Trophoblast cell (in vitro differentiated cells and primary cell): ENCODE measurements at regions not wholly inside any gene's neighbourhood (a gene's known extent, or its start where the extent isn't known, plus 50 kb on each side); places are given as distances from the start of the nearest gene placed in this dataset.

Experiments used
- DNase-seq, 2 donors: peaks; one replicate each; pipeline ENCODE4 v3.0.0-alpha.2; 2016
- H2AFZ ChIP-seq: 2 replicates; pipeline ENCODE4 v1.6.1; 2013; ENCODE audit warnings: low read length, moderate library complexity, mild to moderate bottlenecking; ENCODE audit not compliant: insufficient read depth, poor library complexity
- H2AK5ac ChIP-seq: 2 replicates; pipeline ENCODE4 v1.6.1; 2013; ENCODE audit warnings: mild to moderate bottlenecking, low read length
- H2BK120ac ChIP-seq: 2 replicates; pipeline ENCODE4 v1.6.1; 2013; ENCODE audit warnings: low read length, mild to moderate bottlenecking, moderate library complexity; ENCODE audit not compliant: insufficient read depth, poor library complexity
- H2BK12ac ChIP-seq: 2 replicates; pipeline ENCODE4 v1.6.1; 2013; ENCODE audit warnings: mild to moderate bottlenecking, low read length, moderate library complexity
- H2BK5ac ChIP-seq: 2 replicates; pipeline ENCODE4 v1.6.1; 2013; ENCODE audit warnings: low read length, low read depth, moderate library complexity, mild to moderate bottlenecking; ENCODE audit not compliant: poor library complexity
- H3K14ac ChIP-seq: 2 replicates; pipeline ENCODE4 v1.6.1; 2013; ENCODE audit warnings: mild to moderate bottlenecking, low read length
- H3K18ac ChIP-seq: 2 replicates; pipeline ENCODE4 v1.6.1; 2013; ENCODE audit warnings: mild to moderate bottlenecking, low read length
- H3K23ac ChIP-seq: 2 replicates; pipeline ENCODE4 v1.6.1; 2013; ENCODE audit warnings: low read length
- H3K27ac ChIP-seq: 2 replicates; pipeline ENCODE4 v1.5.1; 2013; ENCODE audit warnings: low read depth, mild to moderate bottlenecking, inconsistent platforms, low read length, moderate library complexity
- H3K27me3 ChIP-seq: 2 replicates; pipeline ENCODE4 v1.6.1; 2013; ENCODE audit warnings: inconsistent platforms, mild to moderate bottlenecking, low read length, moderate library complexity; ENCODE audit not compliant: insufficient read depth
- H3K36me3 ChIP-seq, 2 experiments: 1 replicate in 1 of 2; 2 replicates in 1 of 2; pipeline ENCODE4 v1.6.1; 2013; ENCODE audit warnings: low read length in 2 of 2, mild to moderate bottlenecking in 2 of 2, moderate library complexity in 1 of 2; ENCODE audit not compliant: insufficient read depth in 2 of 2, control insufficient read depth in 1 of 2
- H3K4ac ChIP-seq: 2 replicates; pipeline ENCODE4 v1.6.1; 2013; ENCODE audit warnings: low read depth, mild to moderate bottlenecking, low read length, moderate library complexity
- H3K4me1 ChIP-seq, 2 experiments: 1 replicate in 1 of 2; 2 replicates in 1 of 2; pipeline ENCODE4 v1.6.1; 2013; ENCODE audit warnings: low read length in 2 of 2, mild to moderate bottlenecking in 2 of 2, moderate library complexity in 1 of 2; ENCODE audit not compliant: insufficient read depth in 2 of 2, control insufficient read depth in 1 of 2
- H3K4me2 ChIP-seq: 2 replicates; pipeline ENCODE4 v1.6.1; 2013; ENCODE audit warnings: inconsistent platforms, mild to moderate bottlenecking, low read length, moderate library complexity
- H3K4me3 ChIP-seq: 2 replicates; pipeline ENCODE4 v1.5.1; 2013; ENCODE audit warnings: mild to moderate bottlenecking, low read depth, low read length, inconsistent platforms
- H3K79me1 ChIP-seq: one replicate; pipeline ENCODE4 v1.6.1; 2013; ENCODE audit warnings: low read length
- H3K79me2 ChIP-seq: 2 replicates; pipeline ENCODE4 v1.6.1; 2013; ENCODE audit warnings: low read length, mild to moderate bottlenecking; ENCODE audit not compliant: control insufficient read depth, insufficient read depth, poor library complexity
- H3K9ac ChIP-seq: 2 replicates; pipeline ENCODE4 v1.6.1; 2013; ENCODE audit warnings: mild to moderate bottlenecking, low read length
- H3K9me3 ChIP-seq: 2 replicates; pipeline ENCODE4 v1.6.1; 2013; ENCODE audit warnings: low read depth, mild to moderate bottlenecking, control low read depth, inconsistent platforms, low read length; ENCODE audit not compliant: insufficient read depth
- H4K12ac ChIP-seq: 2 replicates; pipeline ENCODE4 v1.6.1; 2013; ENCODE audit warnings: low read depth, mild to moderate bottlenecking, low read length, moderate library complexity
- H4K8ac ChIP-seq: 2 replicates; pipeline ENCODE4 v1.6.1; 2013; ENCODE audit warnings: low read depth, mild to moderate bottlenecking, low read length, moderate library complexity
- H4K91ac ChIP-seq: one replicate; pipeline ENCODE4 v1.6.1; 2013; ENCODE audit warnings: low read depth, mild to moderate bottlenecking, low read length, moderate library complexity
- WGBS: extraction: QIAGEN DNeasy Blood & Tissue Kit; methylation state at CpG from one replicate; pipeline ENCODE4 v1.1.7; 2013; ENCODE audit warnings: missing lambda C conversion rate; ENCODE audit not compliant: insufficient read length, insufficient coverage; ENCODE audit errors: extremely low coverage; 5-methylcytosine and 5-hydroxymethylcytosine counted together

DNA sequence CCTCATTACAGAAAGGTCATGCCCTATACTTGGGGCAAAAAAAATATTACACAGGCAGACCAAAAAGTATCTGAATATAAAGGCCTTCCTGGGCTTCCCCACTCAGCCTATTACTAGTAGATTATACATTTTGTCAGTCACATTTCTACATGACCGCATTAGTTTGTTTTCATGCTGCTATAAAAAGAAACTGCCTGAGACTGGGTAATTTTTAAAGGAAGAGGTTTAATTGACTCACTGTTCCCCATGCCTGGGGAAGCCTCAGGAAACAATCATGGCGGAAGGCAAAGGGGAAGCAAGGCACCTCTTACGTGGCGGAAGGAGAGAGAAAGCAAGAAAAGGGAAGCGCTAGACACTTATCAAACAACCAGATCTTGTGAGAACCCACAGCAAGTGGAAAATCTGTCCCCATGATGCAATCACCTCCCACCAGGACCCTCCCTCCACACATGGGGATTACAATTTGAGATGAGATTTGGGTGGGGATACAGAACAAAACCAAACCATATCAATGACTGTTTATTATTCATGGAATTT is 1312.0 kb downstream of the PCDH7 start:
- Histone ChIP-seq H3K27ac (no peak overlapping the region), H2BK5ac (no peak overlapping the region)

GRCh38 chr4:32037399-32037798 is 1317.2 kb downstream of the PCDH7 start:
- no peak overlapping the region for H3K4me2 ChIP-seq
- no peaks in the 10 kb centered on the region for H3K27me3 ChIP-seq
- H2BK5ac ChIP-seq, result no peak overlapping the region
- no peaks in the 10 kb centered on the region for H3K4me1 ChIP-seq
- H3K79me1 ChIP-seq, result no peaks in the 10 kb centered on the region
- no peak overlapping the region for H4K91ac ChIP-seq
- H3K36me3 ChIP-seq, result no peaks in the 10 kb centered on the region
- no CpG with 5 or more reads among the region's 1 CpG for WGBS
- no peak overlapping the region for H3K18ac ChIP-seq
- no peak overlapping the region for H3K9ac ChIP-seq
- no peaks in the 10 kb centered on the region for H3K9me3 ChIP-seq
- no peak overlapping the region for H3K23ac ChIP-seq
- no peak overlapping the region for H2BK12ac ChIP-seq
- H3K27ac ChIP-seq, result no peak overlapping the region
- H2AK5ac ChIP-seq, result no peak overlapping the region
- no peak overlapping the region for H2BK120ac ChIP-seq
- no peak overlapping the region for H4K12ac ChIP-seq
- H4K8ac ChIP-seq, result no peak overlapping the region
- no peak overlapping the region for H3K4ac ChIP-seq
- DNase-seq, result no peak
- H3K4me3 ChIP-seq, result no peak overlapping the region
- no peak overlapping the region for H3K14ac ChIP-seq
- no peak overlapping the region for H2AFZ ChIP-seq
- no peaks in the 10 kb centered on the region for H3K79me2 ChIP-seq

More for the DNA sequence above, 1312.0 kb downstream of the PCDH7 start:
- Histone ChIP-seq H3K4me1 (no peaks in the 10 kb centered on the region), H2AK5ac (no peak overlapping the region), H3K79me1 (no peaks in the 10 kb centered on the region), H3K9ac (no peak overlapping the region), H3K4me3 (no peak overlapping the region), H3K36me3 (no peaks in the 10 kb centered on the region), H3K79me2 (no peaks in the 10 kb centered on the region), H2BK120ac (no peak overlapping the region), H2BK12ac (no peak overlapping the region), H2AFZ (no peak overlapping the region), H3K18ac (no peak overlapping the region), H4K91ac (no peak overlapping the region), H3K4ac (no peak overlapping the region), H4K8ac (no peak overlapping the region), H3K9me3 (no peaks in the 10 kb centered on the region), H3K4me2 (no peak overlapping the region), H3K27me3 (no peaks in the 10 kb centered on the region), H3K23ac (no peak overlapping the region), H3K14ac (no peak overlapping the region), H4K12ac (no peak overlapping the region)
- no CpG with 5 or more reads among the region's 5 CpGs for WGBS
- DNase-seq, result no peak

DNA sequence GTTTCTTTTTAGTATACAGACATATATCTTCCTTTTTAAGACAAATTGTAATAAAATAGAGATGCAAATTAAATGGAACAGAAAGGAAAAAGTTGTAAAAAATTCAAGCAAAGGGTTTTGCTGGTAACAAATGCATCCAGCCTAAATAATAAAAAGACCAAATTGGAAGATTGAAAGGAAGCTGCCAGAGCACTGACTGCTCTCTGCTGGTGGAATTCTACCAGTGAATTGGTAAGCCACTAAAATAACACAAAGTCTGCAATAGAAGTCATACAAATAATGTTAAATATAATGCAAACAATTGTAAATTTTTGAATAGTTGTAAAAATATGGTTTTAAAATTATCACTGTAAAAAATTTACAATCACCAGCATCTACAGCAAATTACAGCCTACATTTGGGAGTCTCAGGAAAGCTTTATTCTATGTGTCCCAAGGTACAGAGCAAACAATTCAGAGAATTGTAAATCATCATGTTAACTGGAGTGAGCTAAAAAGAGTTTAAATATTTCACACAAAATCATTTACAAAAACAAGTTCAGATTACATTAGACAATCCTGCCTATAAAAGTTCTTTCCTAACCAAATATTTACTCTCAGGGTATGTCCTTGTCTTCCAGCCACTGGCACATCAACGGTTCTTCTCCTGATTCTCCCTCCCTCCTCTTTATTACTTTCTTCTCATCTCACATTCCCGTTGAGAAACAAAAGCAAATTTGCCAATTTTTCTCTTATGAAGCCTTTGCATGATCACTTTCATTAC is 1322.5 kb downstream of the PCDH7 start:
- Histone ChIP-seq H3K23ac (no peak overlapping the region), H2BK5ac (no peak overlapping the region), H2AK5ac (no peak overlapping the region), H2BK12ac (no peak overlapping the region), H2BK120ac (no peak overlapping the region), H3K18ac (no peak overlapping the region), H3K4me2 (no peak overlapping the region), H3K9me3 (no peaks in the 10 kb centered on the region), H3K14ac (no peak overlapping the region), H3K27me3 (no peaks in the 10 kb centered on the region), H3K27ac (no peak overlapping the region), H4K8ac (no peak overlapping the region), H3K36me3 (no peaks in the 10 kb centered on the region), H2AFZ (no peak overlapping the region), H3K9ac (no peak overlapping the region), H3K4me1 (no peaks in the 10 kb centered on the region), H4K91ac (no peak overlapping the region), H3K79me2 (no peaks in the 10 kb centered on the region), H3K4ac (no peak overlapping the region), H3K4me3 (no peak overlapping the region), H3K79me1 (no peaks in the 10 kb centered on the region), H4K12ac (no peak overlapping the region)
- no peak for DNase-seq
- no CpG with 5 or more reads among the region's 2 CpGs for WGBS

DNA sequence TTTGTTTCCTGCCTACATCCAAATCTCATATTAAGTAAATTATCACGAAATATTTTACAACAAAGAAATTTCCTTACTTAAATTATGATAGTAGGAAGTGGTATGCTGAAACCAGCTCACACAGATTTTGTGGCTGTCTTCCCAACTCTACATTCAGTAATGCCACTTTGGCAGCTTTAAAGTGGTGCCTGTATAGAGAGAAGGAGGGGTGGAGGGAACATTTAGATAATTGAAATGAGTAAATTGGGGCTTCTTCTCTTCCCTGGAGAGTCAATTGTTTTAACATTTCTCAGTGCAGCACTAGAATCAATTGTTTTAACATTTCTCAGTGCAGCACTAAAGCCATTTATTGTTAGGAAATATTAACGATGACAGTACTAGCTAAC is 1323.1 kb downstream of the PCDH7 start:
- Histone ChIP-seq H2BK120ac (no peak overlapping the region), H3K79me2 (no peaks in the 10 kb centered on the region), H3K23ac (no peak overlapping the region), H3K9me3 (no peaks in the 10 kb centered on the region), H4K8ac (no peak overlapping the region), H2AFZ (no peak overlapping the region), H2BK5ac (no peak overlapping the region), H4K12ac (no peak overlapping the region), H3K27ac (no peak overlapping the region), H3K36me3 (no peaks in the 10 kb centered on the region), H2AK5ac (no peak overlapping the region), H3K4me3 (no peak overlapping the region), H3K14ac (no peak overlapping the region), H3K18ac (no peak overlapping the region), H4K91ac (no peak overlapping the region), H2BK12ac (no peak overlapping the region), H3K4ac (no peak overlapping the region), H3K9ac (no peak overlapping the region), H3K79me1 (no peaks in the 10 kb centered on the region), H3K4me2 (no peak overlapping the region), H3K4me1 (no peaks in the 10 kb centered on the region), H3K27me3 (no peaks in the 10 kb centered on the region)
- no peak for DNase-seq
- WGBS, result no CpG with 5 or more reads among the region's 2 CpGs
